SK-N-MC (cell line): ENCODE measurements at regions not wholly inside any gene's neighbourhood (a gene's known extent, or its start where the extent isn't known, plus 50 kb on each side); places are given as distances from the start of the nearest gene placed in this dataset.

ENCODE experiments used
- DNase-seq: peaks from one replicate; pipeline ENCODE4 v3.0.0-alpha.2; 2011; ENCODE audit warnings: low read depth, low spot score
- H3K27ac ChIP-seq: fragments of 200-600 bp; sonication (generic); 2 replicates; pipeline ENCODE4 v1.5.1; 2016; ENCODE audit warnings: mixed run types
- H3K36me3 ChIP-seq: fragments of 200-600 bp; sonication (generic); 2 replicates; pipeline ENCODE4 v1.6.1; 2017; ENCODE audit warnings: antibody characterized with exemption, low read length, mixed read lengths; ENCODE audit not compliant: insufficient read depth
- H3K4me3 ChIP-seq: fragments of 200-600 bp; sonication (generic); 2 replicates; pipeline ENCODE4 v1.5.1; 2016
- H3K9ac ChIP-seq: fragments of 200-600 bp; sonication (generic); 2 replicates; pipeline ENCODE4 v1.8.0; 2017; ENCODE audit warnings: mixed run types, mixed read lengths; ENCODE audit not compliant: insufficient read length
- H3K9me3 ChIP-seq: fragments of 200-600 bp; sonication (generic); 2 replicates; pipeline ENCODE4 v1.6.1; 2017; ENCODE audit warnings: low read depth, mild to moderate bottlenecking, antibody characterized with exemption, low read length, moderate library complexity, mixed read lengths
- EZH2 ChIP-seq: fragments of 200-600 bp; sonication (generic); IDR thresholded peaks from one replicate; pipeline ENCODE4 v1.6.1; 2017; ENCODE audit warnings: antibody characterized with exemption
- FOXP2 ChIP-seq: optimal IDR thresholded peaks from 2 replicates; pipeline ENCODE3; 2011; ENCODE audit warnings: mild to moderate bottlenecking, moderate library complexity; ENCODE audit not compliant: insufficient read depth; ENCODE audit errors: extremely low read length, control extremely low read depth
- POLR2AphosphoS5 ChIP-seq: IDR thresholded peaks from 2 replicates; pipeline ENCODE4 v1.6.1; 2012; ENCODE audit warnings: mild to moderate bottlenecking, low read depth, low read length, borderline replicate concordance

- H3K4me3 ChIP-seq = no peak overlapping the region
- no peak for DNase-seq
- no peaks in the 10 kb centered on the region for H3K36me3 ChIP-seq
- H3K9ac ChIP-seq = no peak overlapping the region
- peak overlapping the region; percentile 43; the same call in 1 of the 2 replicates for H3K27ac ChIP-seq
- no peak for TF ChIP-seq FOXP2
- no peak for TF ChIP-seq POLR2AphosphoS5
- no peak for TF ChIP-seq EZH2
- 0 out of 2 replicates have a peak, but pooled peaks cover 3% of the 10 kb centered on the region for H3K9me3 ChIP-seq
Measured at GRCh38 chr7:84792231-84792893, 394.5 kb downstream of the SEMA3D start.

- H3K4me3 ChIP-seq = peak overlapping the region; percentile 13; the same call in 1 of the 2 replicates
- H3K27ac ChIP-seq = peak overlapping the region; percentile 13
- H3K9ac ChIP-seq = no peak overlapping the region
- H3K36me3 ChIP-seq = no peaks in the 10 kb centered on the region
- H3K9me3 ChIP-seq = no peaks in the 10 kb centered on the region
- no peak for TF ChIP-seq EZH2
- TF ChIP-seq FOXP2 = no peak
- no peak for TF ChIP-seq POLR2AphosphoS5
- DNase-seq = peak; percentile 40
Measured at GRCh38 chr7:84790882-84791281, 396.0 kb downstream of the SEMA3D start.

GRCh38 chr7:84786073-84786472 lies 400.8 kb downstream of the SEMA3D start:
- Histone ChIP-seq H3K36me3 (no peaks in the 10 kb centered on the region), H3K4me3 (no peak overlapping the region), H3K9ac (no peak overlapping the region), H3K9me3 (no peaks in the 10 kb centered on the region), H3K27ac (no peak overlapping the region)
- no peak for TF ChIP-seq POLR2AphosphoS5
- no peak for DNase-seq

GRCh38 chr7:84784450-84784849 lies 402.4 kb downstream of the SEMA3D start:
- no peak overlapping the region for H3K4me3 ChIP-seq
- no peak for DNase-seq
- TF ChIP-seq FOXP2 = no peak
- TF ChIP-seq EZH2 = no peak
- TF ChIP-seq POLR2AphosphoS5 = no peak
- no peak overlapping the region for H3K9ac ChIP-seq
- no peak overlapping the region for H3K27ac ChIP-seq
- H3K9me3 ChIP-seq = no peaks in the 10 kb centered on the region
- no peaks in the 10 kb centered on the region for H3K36me3 ChIP-seq

GRCh38 chr7:84783141-84783778 lies 403.6 kb downstream of the SEMA3D start:
- Histone ChIP-seq H3K9me3 (no peaks in the 10 kb centered on the region), H3K9ac (no peak overlapping the region), H3K36me3 (no peaks in the 10 kb centered on the region), H3K27ac (no peak overlapping the region), H3K4me3 (no peak overlapping the region)
- no peak for DNase-seq
- no peak for TF ChIP-seq FOXP2
- no peak for TF ChIP-seq EZH2
- no peak for TF ChIP-seq POLR2AphosphoS5

- Histone ChIP-seq H3K9me3 (no peaks in the 10 kb centered on the region), H3K9ac (no peak overlapping the region), H3K36me3 (no peaks in the 10 kb centered on the region), H3K4me3 (no peak overlapping the region), H3K27ac (no peak overlapping the region)
- DNase-seq = no peak
- no peak for TF ChIP-seq EZH2
- no peak for TF ChIP-seq FOXP2
- no peak for TF ChIP-seq POLR2AphosphoS5
Measured at GRCh38 chr7:84781838-84782237, 405.0 kb downstream of the SEMA3D start.

GRCh38 chr7:84780158-84781124 lies 406.4 kb downstream of the SEMA3D start:
- no peak overlapping the region for H3K9ac ChIP-seq
- no peak for DNase-seq
- H3K4me3 ChIP-seq = no peak overlapping the region
- H3K27ac ChIP-seq = no peak overlapping the region
- H3K9me3 ChIP-seq = no peaks in the 10 kb centered on the region
- TF ChIP-seq EZH2 (no peak), FOXP2 (no peak), POLR2AphosphoS5 (no peak)
- no peaks in the 10 kb centered on the region for H3K36me3 ChIP-seq

GRCh38 chr7:84757761-84758160 lies 429.1 kb downstream of the SEMA3D start:
- Histone ChIP-seq H3K9ac (no peak overlapping the region), H3K27ac (no peak overlapping the region), H3K36me3 (no peaks in the 10 kb centered on the region), H3K4me3 (no peak overlapping the region), H3K9me3 (no peaks in the 10 kb centered on the region)
- TF ChIP-seq POLR2AphosphoS5 (no peak), FOXP2 (no peak), EZH2 (no peak)
- DNase-seq = no peak
